ENCODE measurements at regions not wholly inside any gene's neighbourhood (a gene's known extent, or its start where the extent isn't known, plus 50 kb on each side); places are given as distances from the start of the nearest gene placed in this dataset.

DNA sequence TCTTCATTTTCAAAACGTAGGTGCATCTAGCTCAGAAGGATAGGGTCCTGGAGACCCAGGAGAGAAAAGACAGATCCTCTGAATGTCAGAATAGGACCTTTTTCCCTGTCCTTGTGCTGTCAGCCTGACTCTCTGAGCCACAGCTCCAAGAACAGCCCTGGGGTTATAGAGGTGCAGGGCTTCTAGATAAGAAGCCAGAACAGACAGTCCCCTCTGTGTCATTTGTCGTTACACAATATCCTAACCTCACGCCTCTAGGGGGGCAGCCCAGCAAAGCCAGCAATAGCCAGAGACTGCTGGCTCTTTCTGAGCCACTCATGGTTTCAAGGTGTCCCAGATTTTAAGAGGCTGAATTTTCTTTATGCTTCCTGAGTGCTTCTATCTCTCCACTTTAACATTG lies 153.2 kb upstream of the THBS1 start:
- TF ChIP-seq RAD21 (conservative IDR thresholded peaks at IDR 0.05): no peak
- TF ChIP-seq, protein P1, sequence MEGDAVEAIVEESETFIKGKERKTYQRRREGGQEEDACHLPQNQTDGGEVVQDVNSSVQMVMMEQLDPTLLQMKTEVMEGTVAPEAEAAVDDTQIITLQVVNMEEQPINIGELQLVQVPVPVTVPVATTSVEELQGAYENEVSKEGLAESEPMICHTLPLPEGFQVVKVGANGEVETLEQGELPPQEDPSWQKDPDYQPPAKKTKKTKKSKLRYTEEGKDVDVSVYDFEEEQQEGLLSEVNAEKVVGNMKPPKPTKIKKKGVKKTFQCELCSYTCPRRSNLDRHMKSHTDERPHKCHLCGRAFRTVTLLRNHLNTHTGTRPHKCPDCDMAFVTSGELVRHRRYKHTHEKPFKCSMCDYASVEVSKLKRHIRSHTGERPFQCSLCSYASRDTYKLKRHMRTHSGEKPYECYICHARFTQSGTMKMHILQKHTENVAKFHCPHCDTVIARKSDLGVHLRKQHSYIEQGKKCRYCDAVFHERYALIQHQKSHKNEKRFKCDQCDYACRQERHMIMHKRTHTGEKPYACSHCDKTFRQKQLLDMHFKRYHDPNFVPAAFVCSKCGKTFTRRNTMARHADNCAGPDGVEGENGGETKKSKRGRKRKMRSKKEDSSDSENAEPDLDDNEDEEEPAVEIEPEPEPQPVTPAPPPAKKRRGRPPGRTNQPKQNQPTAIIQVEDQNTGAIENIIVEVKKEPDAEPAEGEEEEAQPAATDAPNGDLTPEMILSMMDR (IDR thresholded peaks at IDR 0.05; ENCODE audit: poor library complexity, severe bottlenecking): no peak
- TF ChIP-seq POLR2AphosphoS5 (IDR thresholded peaks at IDR 0.05): no peak
- no peak for TF ChIP-seq TAF1 (IDR thresholded peaks at IDR 0.05; ENCODE audit: low read depth)
- no peak for TF ChIP-seq EP300 (conservative IDR thresholded peaks at IDR 0.05; ENCODE audit: poor library complexity, severe bottlenecking)
- TF ChIP-seq EZH2 (IDR thresholded peaks at IDR 0.05; ENCODE audit: borderline replicate concordance, insufficient read depth, low read length, poor library complexity, severe bottlenecking): no peak
- TF ChIP-seq, protein P2, sequence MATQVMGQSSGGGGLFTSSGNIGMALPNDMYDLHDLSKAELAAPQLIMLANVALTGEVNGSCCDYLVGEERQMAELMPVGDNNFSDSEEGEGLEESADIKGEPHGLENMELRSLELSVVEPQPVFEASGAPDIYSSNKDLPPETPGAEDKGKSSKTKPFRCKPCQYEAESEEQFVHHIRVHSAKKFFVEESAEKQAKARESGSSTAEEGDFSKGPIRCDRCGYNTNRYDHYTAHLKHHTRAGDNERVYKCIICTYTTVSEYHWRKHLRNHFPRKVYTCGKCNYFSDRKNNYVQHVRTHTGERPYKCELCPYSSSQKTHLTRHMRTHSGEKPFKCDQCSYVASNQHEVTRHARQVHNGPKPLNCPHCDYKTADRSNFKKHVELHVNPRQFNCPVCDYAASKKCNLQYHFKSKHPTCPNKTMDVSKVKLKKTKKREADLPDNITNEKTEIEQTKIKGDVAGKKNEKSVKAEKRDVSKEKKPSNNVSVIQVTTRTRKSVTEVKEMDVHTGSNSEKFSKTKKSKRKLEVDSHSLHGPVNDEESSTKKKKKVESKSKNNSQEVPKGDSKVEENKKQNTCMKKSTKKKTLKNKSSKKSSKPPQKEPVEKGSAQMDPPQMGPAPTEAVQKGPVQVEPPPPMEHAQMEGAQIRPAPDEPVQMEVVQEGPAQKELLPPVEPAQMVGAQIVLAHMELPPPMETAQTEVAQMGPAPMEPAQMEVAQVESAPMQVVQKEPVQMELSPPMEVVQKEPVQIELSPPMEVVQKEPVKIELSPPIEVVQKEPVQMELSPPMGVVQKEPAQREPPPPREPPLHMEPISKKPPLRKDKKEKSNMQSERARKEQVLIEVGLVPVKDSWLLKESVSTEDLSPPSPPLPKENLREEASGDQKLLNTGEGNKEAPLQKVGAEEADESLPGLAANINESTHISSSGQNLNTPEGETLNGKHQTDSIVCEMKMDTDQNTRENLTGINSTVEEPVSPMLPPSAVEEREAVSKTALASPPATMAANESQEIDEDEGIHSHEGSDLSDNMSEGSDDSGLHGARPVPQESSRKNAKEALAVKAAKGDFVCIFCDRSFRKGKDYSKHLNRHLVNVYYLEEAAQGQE (IDR thresholded peaks at IDR 0.05; ENCODE audit: borderline replicate concordance): no peak
- no peak for TF ChIP-seq MXI1 (conservative IDR thresholded peaks at IDR 0.05; ENCODE audit: poor library complexity, severe bottlenecking)
- no peak for TF ChIP-seq SMC3 (conservative IDR thresholded peaks at IDR 0.05; ENCODE audit: poor library complexity)
